Trophoblast cell (in vitro differentiated cells and primary cell): ENCODE measurements at regions not wholly inside any gene's neighbourhood (a gene's known extent, or its start where the extent isn't known, plus 50 kb on each side); places are given as distances from the start of the nearest gene placed in this dataset.
A peak's percentile ranks its signal among the peaks of the same experiment; 100 is the strongest.
"Not testable (repeated sequence)": the region's sequence is repeated elsewhere in the genome, so short reads cannot be mapped to it uniquely, and the experiment has no call there.

Source experiments
- DNase-seq, 2 donors: peaks; one replicate each; pipeline ENCODE4 v3.0.0-alpha.2; 2016
- H2AFZ ChIP-seq: 2 replicates; pipeline ENCODE4 v1.6.1; 2013; ENCODE audit warnings: low read length, moderate library complexity, mild to moderate bottlenecking; ENCODE audit not compliant: insufficient read depth, poor library complexity
- H2AK5ac ChIP-seq: 2 replicates; pipeline ENCODE4 v1.6.1; 2013; ENCODE audit warnings: mild to moderate bottlenecking, low read length
- H2BK120ac ChIP-seq: 2 replicates; pipeline ENCODE4 v1.6.1; 2013; ENCODE audit warnings: low read length, mild to moderate bottlenecking, moderate library complexity; ENCODE audit not compliant: insufficient read depth, poor library complexity
- H2BK12ac ChIP-seq: 2 replicates; pipeline ENCODE4 v1.6.1; 2013; ENCODE audit warnings: mild to moderate bottlenecking, low read length, moderate library complexity
- H2BK5ac ChIP-seq: 2 replicates; pipeline ENCODE4 v1.6.1; 2013; ENCODE audit warnings: low read length, low read depth, moderate library complexity, mild to moderate bottlenecking; ENCODE audit not compliant: poor library complexity
- H3K14ac ChIP-seq: 2 replicates; pipeline ENCODE4 v1.6.1; 2013; ENCODE audit warnings: mild to moderate bottlenecking, low read length
- H3K18ac ChIP-seq: 2 replicates; pipeline ENCODE4 v1.6.1; 2013; ENCODE audit warnings: mild to moderate bottlenecking, low read length
- H3K23ac ChIP-seq: 2 replicates; pipeline ENCODE4 v1.6.1; 2013; ENCODE audit warnings: low read length
- H3K27ac ChIP-seq: 2 replicates; pipeline ENCODE4 v1.5.1; 2013; ENCODE audit warnings: low read depth, mild to moderate bottlenecking, inconsistent platforms, low read length, moderate library complexity
- H3K27me3 ChIP-seq: 2 replicates; pipeline ENCODE4 v1.6.1; 2013; ENCODE audit warnings: inconsistent platforms, mild to moderate bottlenecking, low read length, moderate library complexity; ENCODE audit not compliant: insufficient read depth
- H3K36me3 ChIP-seq, 2 experiments: 1 replicate in 1 of 2; 2 replicates in 1 of 2; pipeline ENCODE4 v1.6.1; 2013; ENCODE audit warnings: low read length in 2 of 2, mild to moderate bottlenecking in 2 of 2, moderate library complexity in 1 of 2; ENCODE audit not compliant: insufficient read depth in 2 of 2, control insufficient read depth in 1 of 2
- H3K4ac ChIP-seq: 2 replicates; pipeline ENCODE4 v1.6.1; 2013; ENCODE audit warnings: low read depth, mild to moderate bottlenecking, low read length, moderate library complexity
- H3K4me1 ChIP-seq, 2 experiments: 1 replicate in 1 of 2; 2 replicates in 1 of 2; pipeline ENCODE4 v1.6.1; 2013; ENCODE audit warnings: low read length in 2 of 2, mild to moderate bottlenecking in 2 of 2, moderate library complexity in 1 of 2; ENCODE audit not compliant: insufficient read depth in 2 of 2, control insufficient read depth in 1 of 2
- H3K4me2 ChIP-seq: 2 replicates; pipeline ENCODE4 v1.6.1; 2013; ENCODE audit warnings: inconsistent platforms, mild to moderate bottlenecking, low read length, moderate library complexity
- H3K4me3 ChIP-seq: 2 replicates; pipeline ENCODE4 v1.5.1; 2013; ENCODE audit warnings: mild to moderate bottlenecking, low read depth, low read length, inconsistent platforms
- H3K79me1 ChIP-seq: one replicate; pipeline ENCODE4 v1.6.1; 2013; ENCODE audit warnings: low read length
- H3K79me2 ChIP-seq: 2 replicates; pipeline ENCODE4 v1.6.1; 2013; ENCODE audit warnings: low read length, mild to moderate bottlenecking; ENCODE audit not compliant: control insufficient read depth, insufficient read depth, poor library complexity
- H3K9ac ChIP-seq: 2 replicates; pipeline ENCODE4 v1.6.1; 2013; ENCODE audit warnings: mild to moderate bottlenecking, low read length
- H3K9me3 ChIP-seq: 2 replicates; pipeline ENCODE4 v1.6.1; 2013; ENCODE audit warnings: low read depth, mild to moderate bottlenecking, control low read depth, inconsistent platforms, low read length; ENCODE audit not compliant: insufficient read depth
- H4K12ac ChIP-seq: 2 replicates; pipeline ENCODE4 v1.6.1; 2013; ENCODE audit warnings: low read depth, mild to moderate bottlenecking, low read length, moderate library complexity
- H4K8ac ChIP-seq: 2 replicates; pipeline ENCODE4 v1.6.1; 2013; ENCODE audit warnings: low read depth, mild to moderate bottlenecking, low read length, moderate library complexity
- H4K91ac ChIP-seq: one replicate; pipeline ENCODE4 v1.6.1; 2013; ENCODE audit warnings: low read depth, mild to moderate bottlenecking, low read length, moderate library complexity
- WGBS: extraction: QIAGEN DNeasy Blood & Tissue Kit; methylation state at CpG from one replicate; pipeline ENCODE4 v1.1.7; 2013; ENCODE audit warnings: missing lambda C conversion rate; ENCODE audit not compliant: insufficient read length, insufficient coverage; ENCODE audit errors: extremely low coverage; 5-methylcytosine and 5-hydroxymethylcytosine counted together

DNA sequence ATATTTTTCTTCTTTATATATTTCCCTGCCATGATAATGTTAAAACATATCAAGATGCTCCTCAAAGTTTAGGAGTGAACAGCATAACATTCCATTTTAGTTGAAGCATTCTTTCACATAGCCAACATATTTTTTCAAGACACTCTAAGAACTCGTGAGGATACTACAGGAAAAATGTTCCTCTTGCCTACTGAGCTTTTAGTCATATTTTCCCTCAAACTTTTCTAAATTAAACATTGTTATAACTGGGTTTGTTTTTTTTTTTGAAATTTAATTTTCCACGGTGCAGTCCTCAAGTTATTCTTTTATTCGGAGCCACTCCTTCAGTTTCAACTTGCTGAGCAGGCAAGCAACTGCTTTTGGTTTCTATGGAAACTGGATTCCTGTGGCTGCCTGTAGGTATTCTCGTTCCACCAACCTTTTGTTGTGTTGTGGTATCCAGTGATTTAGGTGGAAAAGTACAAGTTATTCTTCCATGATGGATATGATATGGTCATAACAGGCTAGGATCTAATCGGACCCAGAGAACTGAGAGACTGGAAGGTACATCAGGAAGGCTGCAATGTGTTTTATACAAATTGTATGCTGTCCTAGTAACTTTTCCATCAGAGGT is 248.0 kb downstream of the TRIML1 start:
- Histone ChIP-seq H3K27ac (no peak overlapping the region), H3K79me2 (no peaks in the 10 kb centered on the region), H3K79me1 (peaks cover 3% of the 10 kb centered on the region), H3K4me3 (no peak overlapping the region), H3K9me3 (peaks cover 5% of the 10 kb centered on the region), H3K23ac (no peak overlapping the region), H3K4ac (no peak overlapping the region), H3K27me3 (no peaks in the 10 kb centered on the region), H2BK12ac (no peak overlapping the region), H3K4me2 (no peak overlapping the region), H2BK120ac (no peak overlapping the region), H2AK5ac (no peak overlapping the region), H4K8ac (no peak overlapping the region), H2BK5ac (no peak overlapping the region), H2AFZ (no peak overlapping the region), H3K36me3 (no peaks in the 10 kb centered on the region), H3K9ac (no peak overlapping the region), H4K12ac (no peak overlapping the region), H3K18ac (no peak overlapping the region), H4K91ac (no peak overlapping the region), H3K14ac (no peak overlapping the region), H3K4me1 (no peaks in the 10 kb centered on the region)
- peak; percentile 11 to 75 for DNase-seq
- no CpG with 5 or more reads among the region's 5 CpGs for WGBS

DNA sequence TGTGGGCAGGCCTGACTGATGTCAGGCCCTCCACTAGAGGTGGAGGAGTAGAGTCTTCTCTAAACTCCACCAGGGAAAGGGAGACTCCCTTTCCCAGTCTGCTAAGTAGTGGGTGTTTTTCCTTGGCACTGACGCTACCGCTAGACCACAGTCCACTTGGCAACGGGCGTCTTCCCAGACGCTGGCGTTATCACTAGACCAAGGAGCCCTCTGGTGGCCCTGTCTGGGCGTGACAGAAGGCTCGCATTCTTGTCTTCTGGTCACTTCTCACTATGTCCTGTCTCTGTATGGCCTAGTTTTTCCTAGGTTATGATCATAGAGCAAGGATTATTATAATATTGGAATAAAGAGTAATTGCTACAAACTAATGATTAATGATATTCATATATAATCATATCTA is 252.1 kb downstream of the TRIML1 start:
- not testable (repeated sequence) for H3K4ac ChIP-seq, H2BK5ac ChIP-seq, H3K79me2 ChIP-seq, H3K23ac ChIP-seq, H3K4me1 ChIP-seq, H3K36me3 ChIP-seq, H3K18ac ChIP-seq, H2AFZ ChIP-seq, H3K27me3 ChIP-seq, H4K8ac ChIP-seq, H3K9me3 ChIP-seq, H3K9ac ChIP-seq, H3K4me2 ChIP-seq, H3K14ac ChIP-seq, H4K91ac ChIP-seq, H2BK120ac ChIP-seq, H2BK12ac ChIP-seq, H3K79me1 ChIP-seq, H2AK5ac ChIP-seq, H3K27ac ChIP-seq, H4K12ac ChIP-seq, H3K4me3 ChIP-seq
- DNase-seq, result peak in 1 of 2 donors; percentile 16
- WGBS, result no CpG with 5 or more reads among the region's 8 CpGs

DNA sequence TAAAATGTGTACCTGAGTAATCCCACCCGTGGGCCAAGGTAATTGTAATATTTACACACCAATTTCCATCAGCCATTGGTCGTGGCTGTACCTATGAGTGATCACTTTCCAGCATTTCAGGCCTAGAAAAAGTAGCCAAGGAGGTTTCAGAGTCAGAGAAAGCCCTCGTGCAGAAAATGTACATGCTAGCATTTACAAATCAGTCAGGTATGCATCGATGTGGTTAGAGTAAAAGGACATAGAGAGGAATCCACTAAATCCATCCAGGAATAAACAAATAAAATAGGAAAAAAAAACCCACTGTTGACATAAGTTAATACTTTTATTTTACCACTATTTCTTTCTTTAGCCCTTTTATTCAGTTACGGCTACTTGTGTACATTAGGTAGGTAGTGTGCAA is 256.8 kb downstream of the TRIML1 start:
- no peak overlapping the region for H2AK5ac ChIP-seq
- no peaks in the 10 kb centered on the region for H3K27me3 ChIP-seq
- no peak overlapping the region for H3K23ac ChIP-seq
- no peak overlapping the region for H2BK120ac ChIP-seq
- peaks cover 4% of the 10 kb centered on the region for H3K9me3 ChIP-seq
- no peak overlapping the region for H3K18ac ChIP-seq
- H3K36me3 ChIP-seq, result peaks cover 0 to 2% of the 10 kb centered on the region in 2 experiments
- WGBS, result no CpG with 5 or more reads among the region's 5 CpGs
- no peak overlapping the region for H3K4ac ChIP-seq
- H3K79me2 ChIP-seq, result no peaks in the 10 kb centered on the region
- H3K14ac ChIP-seq, result no peak overlapping the region
- no peak overlapping the region for H3K9ac ChIP-seq
- H3K4me1 ChIP-seq, result peaks cover 0 to 3% of the 10 kb centered on the region in 2 experiments
- no peak overlapping the region for H3K27ac ChIP-seq
- H3K4me3 ChIP-seq, result no peak overlapping the region
- no peak overlapping the region for H3K4me2 ChIP-seq
- no peak overlapping the region for H2AFZ ChIP-seq
- no peak overlapping the region for H4K91ac ChIP-seq
- peaks cover under 1% of the 10 kb centered on the region for H3K79me1 ChIP-seq
- no peak overlapping the region for H4K8ac ChIP-seq
- no peak overlapping the region for H2BK5ac ChIP-seq
- H4K12ac ChIP-seq, result no peak overlapping the region
- no peak overlapping the region for H2BK12ac ChIP-seq
- DNase-seq, result no peak

DNA sequence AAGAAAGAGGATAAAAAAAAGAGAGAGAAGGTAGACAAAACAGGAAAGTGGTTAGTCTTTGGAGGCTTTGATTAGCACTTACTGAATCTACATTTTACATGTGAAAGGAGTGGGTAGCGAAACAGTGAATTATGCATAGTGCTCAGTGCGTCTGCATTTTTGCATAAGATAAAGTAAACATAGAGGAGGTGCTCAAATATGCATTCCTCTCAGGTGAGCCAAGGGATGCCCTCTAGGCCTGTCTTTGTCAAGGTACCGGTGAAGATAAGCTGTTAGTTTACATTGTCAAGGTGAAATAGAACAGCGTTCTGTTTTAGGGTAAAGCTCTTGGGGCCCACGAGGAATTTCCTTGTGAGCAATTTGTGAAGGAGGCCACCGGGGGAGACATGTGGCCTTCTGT is 260.6 kb downstream of the TRIML1 start:
- no peak overlapping the region for H4K12ac ChIP-seq
- no peaks in the 10 kb centered on the region for H3K27me3 ChIP-seq
- no peak overlapping the region for H2BK120ac ChIP-seq
- H3K4ac ChIP-seq, result no peak overlapping the region
- peaks cover 1% of the 10 kb centered on the region for H3K79me1 ChIP-seq
- H3K9me3 ChIP-seq, result no peaks in the 10 kb centered on the region
- no peak overlapping the region for H2AFZ ChIP-seq
- no CpG with 5 or more reads among the region's 6 CpGs for WGBS
- no peak overlapping the region for H4K8ac ChIP-seq
- no peak overlapping the region for H3K18ac ChIP-seq
- peaks cover 0 to 2% of the 10 kb centered on the region in 2 experiments for H3K36me3 ChIP-seq
- no peak overlapping the region for H3K4me2 ChIP-seq
- no peak overlapping the region for H3K9ac ChIP-seq
- no peak overlapping the region for H4K91ac ChIP-seq
- no peak overlapping the region for H3K4me3 ChIP-seq
- H3K79me2 ChIP-seq, result no peaks in the 10 kb centered on the region
- H2BK12ac ChIP-seq, result no peak overlapping the region
- H3K23ac ChIP-seq, result no peak overlapping the region
- H3K14ac ChIP-seq, result no peak overlapping the region
- DNase-seq, result peak; percentile 47 to 74
- H3K4me1 ChIP-seq, result peaks cover 0 to 3% of the 10 kb centered on the region in 2 experiments
- no peak overlapping the region for H3K27ac ChIP-seq
- H2AK5ac ChIP-seq, result no peak overlapping the region
- no peak overlapping the region for H2BK5ac ChIP-seq
